Body of pancreas (tissue), 4 donors: ENCODE measurements at regions not wholly inside any gene's neighbourhood (a gene's known extent, or its start where the extent isn't known, plus 50 kb on each side); places are given as distances from the start of the nearest gene placed in this dataset.
"Not testable (repeated sequence)": the region's sequence is repeated elsewhere in the genome, so short reads cannot be mapped to it uniquely, and the experiment has no call there.

Source experiments
- ATAC-seq: fragments of 150-250 bp; one replicate; pipeline ENCODE4 v1.9.1; 2016
- DNase-seq, 4 donors: peaks; one replicate each; pipeline ENCODE4 v3.0.0-alpha.2; 2019
- H3K27ac ChIP-seq, 4 donors: fragments of 200-600 bp; sonication (generic); 1 replicate in 3 of 4; 2 replicates in 1 of 4; pipeline versions ENCODE4 v1.5.1 to v1.6.1; 2016 to 2019; ENCODE audit warnings: mild to moderate bottlenecking in 1 of 4, mixed read lengths in 1 of 4, moderate library complexity in 1 of 4
- H3K27me3 ChIP-seq, 2 donors: fragments of 200-600 bp; sonication (generic); one replicate each; pipeline ENCODE4 v1.6.0; 2016; ENCODE audit warnings: mild to moderate bottlenecking in 1 of 2
- H3K36me3 ChIP-seq, 2 donors: fragments of 200-600 bp; sonication (generic); replicated peaks in 1 of 2; 2 replicates each; pipeline ENCODE4 v1.5.1; 2016; ENCODE audit warnings: low read depth in 2 of 2; ENCODE audit not compliant: insufficient read depth in 1 of 2
- H3K4me1 ChIP-seq: fragments of 200-600 bp; sonication (generic); one replicate; pipeline ENCODE4 v1.6.0; 2016
- H3K4me3 ChIP-seq, 2 donors: fragments of 200-600 bp; sonication (generic); 1 replicate in 1 of 2; 2 replicates in 1 of 2; pipeline ENCODE4 v1.5.1; 2016 to 2019
- H3K9me3 ChIP-seq, 3 donors: fragments of 200-600 bp; sonication (generic); 1 replicate in 2 of 3; 2 replicates in 1 of 3; pipeline ENCODE4 v1.5.1; 2016
- POLR2A ChIP-seq, 3 donors: fragments of 450-650 bp; IDR thresholded peaks; one replicate each; pipeline ENCODE4 v1.6.1; 2016; ENCODE audit warnings: antibody characterized with exemption in 3 of 3, mild to moderate bottlenecking in 2 of 3
- WGBS, 2 donors: methylation state at CpG; one replicate each; pipeline ENCODE4 v1.1.5; 2017; 5-methylcytosine and 5-hydroxymethylcytosine counted together
- intact Hi-C: fragments of 100-400 bp; cut with DNase I; formaldehyde crosslinking; loops from one replicate; pipeline ENCODE4 v1.15.1; 2023
- TF ChIP-seq, protein P1 (sequence below), 7 experiments: fragments of 450-650 bp in 4 of 7; fragments of 200-600 bp in 3 of 7; sonication (generic) in 3 of 7; IDR thresholded peaks; one replicate each; pipeline ENCODE4 v1.5.1; 2016 to 2019; ENCODE audit warnings: antibody characterized with exemption in 7 of 7

GRCh38 chr5:25416960-25417359 lies 772.2 kb upstream of the CDH10 start:
- H3K4me1 ChIP-seq: no peaks in the 10 kb centered on the region
- DNase-seq: no peak
- no peak overlapping the region for H3K27ac ChIP-seq
- H3K36me3 ChIP-seq: no peaks in the 10 kb centered on the region
- intact Hi-C loops: no loop called here
- TF ChIP-seq POLR2A (IDR thresholded peaks at IDR 0.05): no peak
- TF ChIP-seq, protein P1, sequence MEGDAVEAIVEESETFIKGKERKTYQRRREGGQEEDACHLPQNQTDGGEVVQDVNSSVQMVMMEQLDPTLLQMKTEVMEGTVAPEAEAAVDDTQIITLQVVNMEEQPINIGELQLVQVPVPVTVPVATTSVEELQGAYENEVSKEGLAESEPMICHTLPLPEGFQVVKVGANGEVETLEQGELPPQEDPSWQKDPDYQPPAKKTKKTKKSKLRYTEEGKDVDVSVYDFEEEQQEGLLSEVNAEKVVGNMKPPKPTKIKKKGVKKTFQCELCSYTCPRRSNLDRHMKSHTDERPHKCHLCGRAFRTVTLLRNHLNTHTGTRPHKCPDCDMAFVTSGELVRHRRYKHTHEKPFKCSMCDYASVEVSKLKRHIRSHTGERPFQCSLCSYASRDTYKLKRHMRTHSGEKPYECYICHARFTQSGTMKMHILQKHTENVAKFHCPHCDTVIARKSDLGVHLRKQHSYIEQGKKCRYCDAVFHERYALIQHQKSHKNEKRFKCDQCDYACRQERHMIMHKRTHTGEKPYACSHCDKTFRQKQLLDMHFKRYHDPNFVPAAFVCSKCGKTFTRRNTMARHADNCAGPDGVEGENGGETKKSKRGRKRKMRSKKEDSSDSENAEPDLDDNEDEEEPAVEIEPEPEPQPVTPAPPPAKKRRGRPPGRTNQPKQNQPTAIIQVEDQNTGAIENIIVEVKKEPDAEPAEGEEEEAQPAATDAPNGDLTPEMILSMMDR (IDR thresholded peaks at IDR 0.05): no peak
- no peak for ATAC-seq
- H3K27me3 ChIP-seq: no peaks in the 10 kb centered on the region
- H3K9me3 ChIP-seq: no peaks in the 10 kb centered on the region
- H3K4me3 ChIP-seq: no peak overlapping the region
- 48 to 50% methylated on average over 4 of the region's 4 CpGs for WGBS, 2 donors

- TF ChIP-seq, protein P1 (IDR thresholded peaks at IDR 0.05): no peak
- TF ChIP-seq POLR2A (IDR thresholded peaks at IDR 0.05): no peak
- H3K27me3 ChIP-seq: no peaks in the 10 kb centered on the region
- DNase-seq (no peak), ATAC-seq (no peak)
- 78 to 82% methylated on average over 8 of the region's 8 CpGs for WGBS, 2 donors
- H3K9me3 ChIP-seq: no peaks in the 10 kb centered on the region
- H3K27ac ChIP-seq: no peak overlapping the region
- H3K36me3 ChIP-seq: no peaks in the 10 kb centered on the region
- no peaks in the 10 kb centered on the region for H3K4me1 ChIP-seq
- no peak overlapping the region for H3K4me3 ChIP-seq
- intact Hi-C loops: no loop called here
These were observed 771.2 kb upstream of the CDH10 start for GRCh38 chr5:25415970-25416369.

DNA sequence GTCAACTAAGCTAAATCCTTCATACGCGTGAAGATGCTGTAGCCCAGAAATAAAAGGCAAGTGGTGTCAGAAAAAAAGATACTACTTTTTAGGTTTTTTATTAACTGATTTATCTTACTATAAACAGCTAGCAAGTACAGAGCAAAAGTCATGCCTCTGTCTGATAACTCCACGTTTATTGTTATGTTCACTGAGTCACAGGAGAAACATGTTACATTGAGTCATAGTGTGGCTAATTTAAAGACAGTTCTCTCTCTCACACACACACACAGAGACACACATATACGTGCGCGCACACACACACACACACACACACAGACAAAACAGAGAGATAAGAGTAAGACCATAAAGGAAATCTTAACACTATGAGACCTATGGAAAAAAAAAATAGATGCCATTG lies 770.0 kb upstream of the CDH10 start:
- 33 to 37% methylated on average over 6 of the region's 6 CpGs for WGBS, 2 donors
- ATAC-seq (no peak), DNase-seq (no peak)
- Histone ChIP-seq H3K27me3 (no peaks in the 10 kb centered on the region), H3K27ac (no peak overlapping the region), H3K4me3 (no peak overlapping the region), H3K36me3 (no peaks in the 10 kb centered on the region), H3K4me1 (no peaks in the 10 kb centered on the region), H3K9me3 (no peaks in the 10 kb centered on the region)
- TF ChIP-seq, protein P1 (IDR thresholded peaks at IDR 0.05): no peak
- TF ChIP-seq POLR2A (IDR thresholded peaks at IDR 0.05): no peak
- intact Hi-C loops: no loop called here

DNA sequence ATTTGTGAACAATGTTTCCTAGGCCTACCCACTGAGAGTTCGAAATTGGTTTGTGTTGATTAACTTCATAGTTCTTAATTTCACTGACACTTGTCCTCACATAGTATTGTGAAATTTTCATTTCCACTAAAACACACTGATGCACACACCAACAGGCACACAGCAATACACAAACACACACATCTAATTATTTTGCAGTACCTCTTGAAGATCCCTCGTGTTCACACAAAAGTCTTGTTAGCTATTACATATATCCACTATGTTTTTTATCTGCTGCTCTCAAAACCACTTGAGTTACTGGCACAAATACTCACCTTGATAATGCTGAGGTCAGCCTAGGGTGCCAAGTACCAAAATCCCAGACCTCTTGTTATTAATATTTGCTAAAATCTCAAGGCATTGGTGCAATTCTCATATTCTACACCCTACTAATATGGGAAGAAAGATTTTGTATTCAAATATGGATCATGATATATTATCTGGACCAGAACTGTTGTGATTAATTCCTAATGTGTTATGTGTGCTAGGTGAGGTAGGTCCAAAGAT lies 767.4 kb upstream of the CDH10 start:
- Histone ChIP-seq H3K27me3 (no peaks in the 10 kb centered on the region), H3K9me3 (no peaks in the 10 kb centered on the region), H3K4me1 (no peaks in the 10 kb centered on the region), H3K36me3 (no peaks in the 10 kb centered on the region), H3K4me3 (no peak overlapping the region), H3K27ac (no peak overlapping the region)
- intact Hi-C loops: no loop called here
- 40 to 57% methylated on average over 2 of the region's 2 CpGs for WGBS, 2 donors
- no peak for TF ChIP-seq POLR2A (IDR thresholded peaks at IDR 0.05)
- TF ChIP-seq, protein P1 (IDR thresholded peaks at IDR 0.05): no peak
- no peak for ATAC-seq
- DNase-seq: no peak

GRCh38 chr5:25407365-25407764 lies 762.6 kb upstream of the CDH10 start:
- ATAC-seq, H3K36me3 ChIP-seq, H3K27me3 ChIP-seq, H3K4me3 ChIP-seq, H3K27ac ChIP-seq, H3K9me3 ChIP-seq, H3K4me1 ChIP-seq, DNase-seq, intact Hi-C loops: not testable (repeated sequence)
- WGBS, 2 donors: 58 to 78% methylated on average over 6 of the region's 6 CpGs
